Activated CD4-positive, alpha-beta T cell treated with anti-CD3 and anti-CD28 coated beads for 36 hours (primary cell): ENCODE measurements at regions not wholly inside any gene's neighbourhood (a gene's known extent, or its start where the extent isn't known, plus 50 kb on each side); places are given as distances from the start of the nearest gene placed in this dataset.

Source experiments
- ATAC-seq: fragments of 200-7000 bp; cut with Tn5 transposase; one replicate; pipeline ENCODE4 v1.10.0; 2021; ENCODE audit warnings: mild to moderate bottlenecking, moderate library complexity
- CTCF ChIA-PET: fragments of 350-600 bp; sonication (Branson Sonifier 250); formaldehyde crosslinking; loops from one replicate; lab custom pipeline; 2021; ENCODE audit warnings: antibody characterized with exemption; lab: Charles Lee
- POLR2A ChIA-PET: fragments of 350-600 bp; sonication (Branson Sonifier 250); formaldehyde crosslinking; loops from one replicate; lab custom pipeline; 2021; ENCODE audit warnings: antibody characterized with exemption, inconsistent platforms; lab: Charles Lee
- DNase-seq: peaks from one replicate; pipeline ENCODE4 v3.0.0-alpha.2; 2020
- H3K27ac Mint-ChIP-seq: one replicate; pipeline ENCODE4 v1.8.0; 2021; ENCODE audit warnings: mixed read lengths
- H3K27me3 Mint-ChIP-seq: one replicate; pipeline ENCODE4 v1.8.0; 2021; ENCODE audit warnings: mixed read lengths
- H3K36me3 Mint-ChIP-seq: one replicate; pipeline ENCODE4 v1.8.0; 2021; ENCODE audit warnings: low read depth, mixed read lengths
- H3K4me1 Mint-ChIP-seq: one replicate; pipeline ENCODE4 v1.8.0; 2021; ENCODE audit warnings: mixed read lengths
- H3K4me3 Mint-ChIP-seq: one replicate; pipeline ENCODE4 v1.8.0; 2021; ENCODE audit warnings: mild to moderate bottlenecking, moderate library complexity, mixed read lengths
- H3K9me3 Mint-ChIP-seq: one replicate; pipeline ENCODE4 v1.8.0; 2021; ENCODE audit warnings: low read depth, mixed read lengths
- intact Hi-C, 2 experiments: fragments of 100-400 bp; cut with DNase I in 1 of 2; cut with micrococcal nuclease in 1 of 2; formaldehyde crosslinking; loops; one replicate each; pipeline versions ENCODE4 v1.14.2 to v1.15.1; 2022 to 2024; cut with DNase I, micrococcal nuclease

DNA sequence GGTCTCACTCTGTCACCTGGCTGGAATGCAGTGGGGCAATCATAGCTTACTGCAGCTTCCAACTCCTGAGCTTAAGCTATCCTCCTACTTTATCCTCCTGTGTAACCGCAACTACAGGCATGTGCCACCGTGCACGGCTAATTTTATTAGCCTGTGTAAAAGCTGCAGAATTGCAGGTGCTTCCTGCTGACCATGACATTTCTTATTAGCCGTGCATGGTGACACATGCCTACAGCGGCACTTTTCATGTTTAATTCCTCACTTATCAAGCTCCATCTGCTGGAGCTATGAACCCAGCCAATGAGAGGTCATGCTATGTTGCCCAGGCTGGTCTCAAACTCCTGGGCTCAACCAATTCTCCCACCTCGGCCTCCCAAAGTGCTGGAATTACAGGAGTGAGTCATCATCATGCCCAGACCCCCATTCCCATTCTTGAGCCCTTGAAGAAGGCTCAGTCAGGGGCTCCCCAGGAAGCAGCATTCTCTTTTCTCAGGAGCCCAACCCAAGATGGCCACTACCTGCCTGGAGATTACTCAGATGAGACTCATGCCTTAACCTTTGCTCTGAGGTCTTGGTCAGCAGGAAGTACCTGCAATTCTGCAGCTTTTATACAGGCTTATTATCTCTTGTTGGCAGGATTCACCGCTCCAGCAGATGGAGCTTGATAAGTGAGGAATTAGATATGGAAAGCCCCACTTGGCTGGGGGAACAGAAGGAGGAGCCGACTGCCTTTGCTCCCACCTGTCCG, 503.2 kb downstream of the MED13L start:
- ChIA-PET CTCF (interaction anchor here (0.5 kb wide), 1 partner anchor 19 kb away, joined by 3 read pairs; no protein-coding TSS in a partner anchor), POLR2A (no interaction called here)
- intact Hi-C loops = no loop called here
- H3K4me3 Mint-ChIP-seq = no peak overlapping the region
- no peak for ATAC-seq
- no peak for DNase-seq
- no peaks in the 10 kb centered on the region for H3K27me3 Mint-ChIP-seq
- H3K4me1 Mint-ChIP-seq = no peaks in the 10 kb centered on the region
- no peak overlapping the region for H3K27ac Mint-ChIP-seq
- no peaks in the 10 kb centered on the region for H3K36me3 Mint-ChIP-seq
- no peaks in the 10 kb centered on the region for H3K9me3 Mint-ChIP-seq

DNA sequence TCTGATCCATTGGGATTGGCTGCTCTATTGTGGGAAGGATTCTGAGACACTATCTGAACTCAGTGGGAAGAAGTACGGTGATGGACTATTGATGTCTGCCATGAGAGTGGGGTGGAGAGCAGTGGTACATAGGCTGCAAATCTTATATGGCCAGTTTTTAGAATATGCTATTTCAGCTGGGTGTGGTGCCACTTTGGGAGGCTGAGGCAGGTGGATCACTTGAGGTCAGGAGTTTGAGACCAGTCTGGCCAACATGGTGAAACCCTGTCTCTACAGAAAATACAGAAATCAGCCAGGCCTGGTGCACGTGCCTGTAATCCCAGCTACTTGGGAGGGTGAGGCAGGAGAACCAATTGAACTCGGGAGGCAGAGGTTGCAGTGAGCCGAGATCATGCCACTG, 505.9 kb downstream of the MED13L start:
- no peak overlapping the region for H3K4me3 Mint-ChIP-seq
- H3K27ac Mint-ChIP-seq = no peak overlapping the region
- CTCF ChIA-PET = no interaction called here
- POLR2A ChIA-PET = no interaction called here
- no peaks in the 10 kb centered on the region for H3K36me3 Mint-ChIP-seq
- ATAC-seq (no peak), DNase-seq (no peak)
- H3K27me3 Mint-ChIP-seq = peaks cover under 1% of the 10 kb centered on the region
- no peaks in the 10 kb centered on the region for H3K4me1 Mint-ChIP-seq
- H3K9me3 Mint-ChIP-seq = peaks cover 2% of the 10 kb centered on the region
- intact Hi-C loops = no loop called here

DNA sequence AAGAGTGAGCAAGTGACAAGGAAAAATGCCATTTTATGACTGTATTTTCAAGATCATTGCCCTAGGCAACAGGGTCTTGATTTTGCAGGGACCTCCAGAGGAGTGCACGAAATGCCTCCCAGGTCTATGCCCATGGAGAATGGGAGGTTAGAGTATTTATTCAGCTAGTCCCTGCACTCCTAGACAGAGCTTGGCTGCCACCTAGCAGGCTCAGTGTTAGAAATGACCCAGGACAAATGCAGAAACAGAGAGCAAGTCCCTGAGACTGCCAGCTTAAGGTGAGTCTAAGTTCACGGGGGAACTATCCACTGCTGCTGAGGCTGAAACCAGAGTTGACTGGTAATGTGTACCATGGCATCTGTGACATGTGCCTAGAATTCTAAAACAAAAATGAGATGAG, 506.4 kb downstream of the MED13L start:
- Mint-ChIP-seq H3K36me3 (no peaks in the 10 kb centered on the region), H3K27me3 (peaks cover 6% of the 10 kb centered on the region), H3K27ac (no peak overlapping the region), H3K4me1 (no peaks in the 10 kb centered on the region), H3K9me3 (peaks cover 2% of the 10 kb centered on the region), H3K4me3 (no peak overlapping the region)
- DNase-seq = no peak
- ATAC-seq = no peak
- CTCF ChIA-PET = no interaction called here
- intact Hi-C loops = no loop called here
- POLR2A ChIA-PET = no interaction called here

DNA sequence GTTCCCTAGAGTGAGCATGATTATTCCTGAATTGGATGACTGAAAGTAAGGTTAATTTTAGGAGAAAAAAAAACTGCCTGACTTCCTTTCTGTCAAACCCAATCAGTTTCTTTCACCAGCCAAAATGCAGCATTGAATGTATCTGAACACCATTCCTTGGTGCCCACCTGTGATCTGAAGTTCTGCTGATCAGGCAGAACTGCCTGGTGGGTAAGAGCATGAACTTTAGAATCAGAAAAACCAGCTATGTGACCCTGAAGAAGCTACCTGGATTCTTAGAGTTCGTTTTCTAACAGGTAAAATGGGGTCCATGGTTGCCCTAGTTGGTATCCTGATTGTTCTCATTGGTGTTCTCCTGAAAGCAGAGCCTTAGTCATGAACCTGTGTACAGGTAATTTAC, 506.9 kb downstream of the MED13L start:
- H3K27ac Mint-ChIP-seq = no peak overlapping the region

DNA sequence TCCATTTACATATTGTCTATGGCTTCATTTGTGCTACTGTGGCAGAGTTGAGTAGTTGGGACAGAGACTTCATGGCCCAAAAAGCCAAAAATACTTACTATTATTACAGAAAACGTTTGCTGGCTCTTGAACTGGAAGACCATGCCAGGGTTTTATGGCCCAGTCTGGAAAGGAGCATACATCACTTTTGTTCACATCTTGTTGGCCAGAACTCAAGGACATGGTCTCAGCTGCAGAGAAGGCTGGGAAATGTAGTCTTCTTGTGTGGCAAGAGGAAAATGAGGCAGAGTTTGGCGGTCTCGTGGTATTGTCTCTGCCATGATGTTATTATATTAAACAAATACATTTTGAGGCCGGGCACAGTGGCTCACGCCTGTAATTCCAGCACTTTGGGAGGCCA, 509.6 kb downstream of the MED13L start:
- ATAC-seq = no peak
- Mint-ChIP-seq H3K4me3 (no peak overlapping the region), H3K27me3 (peaks cover 9% of the 10 kb centered on the region), H3K4me1 (no peaks in the 10 kb centered on the region), H3K9me3 (peaks cover 2% of the 10 kb centered on the region), H3K27ac (no peak overlapping the region), H3K36me3 (no peaks in the 10 kb centered on the region)
- intact Hi-C loops = no loop called here
- POLR2A ChIA-PET = no interaction called here
- CTCF ChIA-PET = no interaction called here
- no peak for DNase-seq

More for the DNA sequence above, 506.9 kb downstream of the MED13L start:
- ATAC-seq (no peak), DNase-seq (no peak)
- Mint-ChIP-seq H3K9me3 (peaks cover 2% of the 10 kb centered on the region), H3K36me3 (no peaks in the 10 kb centered on the region), H3K4me1 (no peaks in the 10 kb centered on the region), H3K4me3 (no peak overlapping the region), H3K27me3 (peaks cover 6% of the 10 kb centered on the region)
- intact Hi-C loops = no loop called here
- CTCF ChIA-PET = no interaction called here
- POLR2A ChIA-PET = no interaction called here

DNA sequence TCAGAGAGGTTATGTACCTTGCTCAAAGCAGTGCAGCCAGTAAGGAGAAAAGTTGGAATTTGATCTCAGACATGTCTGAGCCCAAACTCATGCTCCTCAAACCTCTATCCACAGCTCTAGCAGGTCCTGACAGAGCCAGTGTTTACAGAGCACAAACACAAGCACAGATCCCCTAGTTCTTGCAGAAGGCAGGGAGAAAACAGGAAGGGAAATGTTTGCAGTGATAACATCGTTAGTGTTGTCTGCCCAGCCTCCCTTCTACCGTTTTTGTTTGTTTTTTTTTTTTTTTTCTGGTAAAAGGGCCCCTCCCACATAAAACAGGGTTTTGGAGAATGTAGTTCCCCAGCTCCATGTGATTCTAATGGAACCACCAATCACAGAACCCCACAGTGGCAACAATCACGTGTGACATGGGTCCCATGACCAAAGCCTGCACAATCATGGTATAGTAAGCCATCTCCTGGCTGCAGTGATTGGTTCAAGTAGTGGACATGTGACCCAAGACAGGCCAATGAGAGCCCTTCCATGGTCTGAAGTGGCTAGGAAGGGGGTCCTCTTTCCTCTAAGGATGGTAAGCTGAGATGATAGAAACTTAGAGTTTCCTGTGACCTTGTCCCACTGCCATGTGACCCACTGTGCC, 513.4 kb downstream of the MED13L start:
- no peaks in the 10 kb centered on the region for H3K4me1 Mint-ChIP-seq
- ATAC-seq = no peak
- peaks cover 9% of the 10 kb centered on the region for H3K27me3 Mint-ChIP-seq
- H3K4me3 Mint-ChIP-seq = no peak overlapping the region
- H3K36me3 Mint-ChIP-seq = no peaks in the 10 kb centered on the region
- H3K27ac Mint-ChIP-seq = no peak overlapping the region
- CTCF ChIA-PET = no interaction called here
- intact Hi-C loops = no loop called here
- peaks cover 2% of the 10 kb centered on the region for H3K9me3 Mint-ChIP-seq
- no peak for DNase-seq
- POLR2A ChIA-PET = no interaction called here

DNA sequence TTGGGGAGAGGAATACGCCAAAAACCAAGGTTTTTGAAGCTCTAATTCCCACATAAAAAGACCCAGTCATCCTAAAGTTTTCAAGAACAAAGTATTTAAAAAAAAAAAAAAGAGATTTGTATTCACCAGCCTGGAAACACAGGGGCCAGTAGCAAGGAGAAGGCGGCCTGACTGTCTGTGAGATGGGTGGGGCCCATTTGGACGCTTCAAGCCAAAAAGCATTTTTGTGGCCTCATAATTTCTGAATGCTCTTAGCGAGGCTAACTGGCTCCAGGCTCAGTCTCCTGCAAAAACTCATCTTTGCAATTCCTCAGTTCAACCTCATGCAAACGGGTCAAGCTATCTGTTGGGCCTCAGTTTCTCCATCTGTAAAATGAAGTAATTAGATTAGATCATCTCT, 514.1 kb downstream of the MED13L start:
- Mint-ChIP-seq H3K9me3 (peaks cover 2% of the 10 kb centered on the region), H3K4me1 (no peaks in the 10 kb centered on the region), H3K27me3 (peaks cover 9% of the 10 kb centered on the region), H3K4me3 (no peak overlapping the region), H3K27ac (no peak overlapping the region), H3K36me3 (no peaks in the 10 kb centered on the region)
- POLR2A ChIA-PET = no interaction called here
- intact Hi-C loops = no loop called here
- CTCF ChIA-PET = no interaction called here
- no peak for ATAC-seq
- no peak for DNase-seq

DNA sequence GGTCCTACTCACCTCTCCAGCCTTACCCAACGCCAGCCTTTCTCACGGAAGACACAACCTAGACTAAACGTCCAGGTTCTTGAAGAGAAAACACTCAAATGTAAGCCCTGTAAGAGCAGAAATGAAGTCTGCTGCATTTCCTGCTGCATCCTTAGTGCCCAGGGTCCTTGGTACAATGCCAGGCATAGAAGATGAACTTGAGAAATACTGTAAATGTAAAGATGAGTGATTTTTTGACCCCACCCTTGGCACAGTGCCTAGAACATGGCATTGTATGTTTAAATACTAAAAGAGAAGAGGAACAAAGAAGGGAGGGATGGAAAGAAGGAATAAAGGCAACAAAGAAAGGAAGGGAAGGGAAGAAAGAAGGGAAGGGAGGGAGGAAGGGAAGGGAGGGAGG, 514.6 kb downstream of the MED13L start:
- DNase-seq (no peak), ATAC-seq (no peak)
- peaks cover 9% of the 10 kb centered on the region for H3K27me3 Mint-ChIP-seq
- H3K36me3 Mint-ChIP-seq = no peaks in the 10 kb centered on the region
- H3K27ac Mint-ChIP-seq = no peak overlapping the region
- H3K9me3 Mint-ChIP-seq = peaks cover 2% of the 10 kb centered on the region
- H3K4me3 Mint-ChIP-seq = no peak overlapping the region
- CTCF ChIA-PET = no interaction called here
- intact Hi-C loops = no loop called here
- POLR2A ChIA-PET = no interaction called here
- no peaks in the 10 kb centered on the region for H3K4me1 Mint-ChIP-seq

DNA sequence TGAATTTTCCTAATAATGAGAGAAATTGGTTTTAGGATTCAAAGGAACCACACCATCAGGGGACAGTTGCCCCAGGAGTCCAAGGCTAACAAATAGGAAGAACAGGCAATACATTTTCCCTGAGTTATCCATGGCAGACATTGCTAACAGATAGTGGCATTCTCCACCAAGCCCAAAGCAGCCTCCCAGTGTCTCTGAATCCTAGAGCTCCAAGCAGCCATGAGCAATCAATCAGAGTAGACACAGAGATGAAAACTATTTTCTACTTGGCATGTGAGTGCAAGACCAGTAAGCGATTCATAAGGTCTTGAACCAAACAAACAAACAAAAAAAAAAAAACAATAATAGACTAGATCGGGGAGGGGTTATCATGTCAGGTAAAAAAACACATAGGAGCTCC, 515.7 kb downstream of the MED13L start:
- CTCF ChIA-PET = no interaction called here
- H3K27ac Mint-ChIP-seq = no peak overlapping the region
- intact Hi-C loops = no loop called here

DNA sequence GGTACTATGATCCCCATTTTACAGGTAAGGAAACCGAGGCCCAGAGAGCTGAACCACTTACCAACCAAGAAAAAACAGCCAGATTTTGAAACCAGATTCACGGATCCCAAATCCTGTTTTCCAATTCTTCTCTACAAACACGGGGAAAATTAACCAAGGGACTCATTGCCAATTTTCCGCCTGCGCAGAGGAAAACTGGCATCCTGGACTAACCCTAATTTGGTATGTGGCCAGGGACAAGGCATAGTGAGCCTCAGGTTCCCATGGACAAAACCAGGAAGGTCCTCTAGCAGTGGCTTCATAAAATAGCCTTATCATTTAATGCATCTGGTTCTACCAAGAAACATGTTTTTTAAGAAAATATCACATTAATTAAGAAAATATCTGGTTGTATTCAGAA, 517.3 kb downstream of the MED13L start:
- ChIA-PET POLR2A (no interaction called here), CTCF (no interaction called here)
- no peaks in the 10 kb centered on the region for H3K9me3 Mint-ChIP-seq
- intact Hi-C loops = no loop called here
- H3K27me3 Mint-ChIP-seq = peaks cover 9% of the 10 kb centered on the region
- ATAC-seq = no peak
- DNase-seq = no peak
- H3K4me1 Mint-ChIP-seq = no peaks in the 10 kb centered on the region
- H3K4me3 Mint-ChIP-seq = no peak overlapping the region
- H3K36me3 Mint-ChIP-seq = no peaks in the 10 kb centered on the region
- H3K27ac Mint-ChIP-seq = no peak overlapping the region

More for the DNA sequence above, 515.7 kb downstream of the MED13L start:
- no peaks in the 10 kb centered on the region for H3K9me3 Mint-ChIP-seq
- POLR2A ChIA-PET = no interaction called here
- H3K4me3 Mint-ChIP-seq = no peak overlapping the region
- H3K36me3 Mint-ChIP-seq = no peaks in the 10 kb centered on the region
- H3K4me1 Mint-ChIP-seq = no peaks in the 10 kb centered on the region
- DNase-seq (no peak), ATAC-seq (no peak)
- peaks cover 10% of the 10 kb centered on the region for H3K27me3 Mint-ChIP-seq

DNA sequence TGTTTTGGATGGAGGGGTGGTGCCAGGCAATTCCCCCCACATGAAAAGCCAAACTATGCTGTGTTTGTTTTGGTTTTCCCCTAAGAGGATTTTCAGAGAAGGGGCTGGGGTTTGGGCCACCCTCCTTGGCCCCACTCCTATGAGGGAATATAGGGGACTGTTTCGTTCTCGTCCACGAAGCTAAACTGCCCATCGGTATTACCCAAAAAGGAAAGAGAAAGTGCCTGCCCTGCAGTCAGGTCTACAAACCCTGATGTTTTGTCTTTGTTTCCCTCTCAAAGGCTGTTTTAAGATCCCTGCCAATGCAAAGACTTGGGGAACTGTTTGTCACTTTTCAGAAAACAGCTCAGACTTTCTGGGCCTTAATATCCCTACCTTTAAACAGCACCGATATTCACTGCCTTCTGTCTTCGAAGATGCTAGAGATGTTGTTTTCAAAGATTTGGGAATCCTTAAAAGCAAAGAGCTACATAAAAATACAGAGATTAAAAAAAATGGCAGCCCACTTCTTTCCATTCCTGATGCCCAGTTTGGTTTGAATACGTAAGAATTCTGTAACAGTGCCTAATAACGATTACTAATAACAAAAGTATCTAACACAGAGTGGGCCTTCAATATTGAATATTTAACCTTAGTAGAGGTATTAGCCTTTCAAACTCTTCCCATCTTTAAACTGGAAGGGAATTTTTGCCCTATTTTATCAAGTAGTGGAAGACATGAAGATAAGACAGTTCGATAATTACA, 518.4 kb downstream of the MED13L start:
- CTCF ChIA-PET = no interaction called here
- ATAC-seq = no peak
- H3K9me3 Mint-ChIP-seq = no peaks in the 10 kb centered on the region

DNA sequence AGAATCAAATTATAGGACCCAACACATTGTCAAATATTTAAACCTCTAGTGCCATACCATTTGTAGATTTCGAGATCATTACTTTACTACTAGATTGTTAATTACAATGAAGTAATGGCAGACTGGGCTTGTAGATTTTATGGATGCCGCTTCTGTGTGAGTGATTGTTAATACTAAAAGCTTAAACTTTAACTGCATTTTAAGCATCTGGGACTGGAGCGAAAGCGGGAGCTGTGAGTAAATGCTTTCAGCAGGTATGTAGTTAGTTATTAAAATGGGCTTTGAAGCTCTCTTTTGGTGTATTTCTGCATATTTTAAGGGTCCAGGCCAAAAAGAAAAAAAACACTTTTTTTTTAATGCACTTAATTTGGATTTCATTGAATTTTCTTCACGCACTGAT, 519.3 kb downstream of the MED13L start:
- H3K27ac Mint-ChIP-seq = no peak overlapping the region
- peaks cover 9% of the 10 kb centered on the region for H3K27me3 Mint-ChIP-seq
- no peaks in the 10 kb centered on the region for H3K4me1 Mint-ChIP-seq
- no peaks in the 10 kb centered on the region for H3K9me3 Mint-ChIP-seq
- CTCF ChIA-PET = no interaction called here
- DNase-seq (no peak), ATAC-seq (no peak)
- intact Hi-C loops = loop anchor here in 1 of 2 experiments (10.0 kb wide), 1 partner anchor 157 kb away; no protein-coding TSS in a partner anchor
- no peak overlapping the region for H3K4me3 Mint-ChIP-seq
- POLR2A ChIA-PET = no interaction called here
- no peaks in the 10 kb centered on the region for H3K36me3 Mint-ChIP-seq

More for the DNA sequence above, 518.4 kb downstream of the MED13L start:
- intact Hi-C loops = loop anchor here in 1 of 2 experiments (10.0 kb wide), 1 partner anchor 156 kb away; no protein-coding TSS in a partner anchor
- no peak for DNase-seq
- no peak overlapping the region for H3K27ac Mint-ChIP-seq
- POLR2A ChIA-PET = no interaction called here
- no peaks in the 10 kb centered on the region for H3K4me1 Mint-ChIP-seq
- H3K36me3 Mint-ChIP-seq = no peaks in the 10 kb centered on the region
- H3K4me3 Mint-ChIP-seq = no peak overlapping the region
- H3K27me3 Mint-ChIP-seq = peaks cover 9% of the 10 kb centered on the region
